ACHN (cell line): ENCODE measurements at regions not wholly inside any gene's neighbourhood (a gene's known extent, or its start where the extent isn't known, plus 50 kb on each side); places are given as distances from the start of the nearest gene placed in this dataset.

ENCODE experiments used
- DNase-seq: peaks from one replicate; pipeline ENCODE4 v3.0.0-alpha.2; 2015
- in situ Hi-C: cut with HindIII; loops from 2 replicates; pipeline ENCODE4 v1.10.0; 2017; ENCODE audit warnings: low sequenced_read_pairs, low pct_ligation_motif_present, low pct_unique_long_range_greater_than_20kb

DNA sequence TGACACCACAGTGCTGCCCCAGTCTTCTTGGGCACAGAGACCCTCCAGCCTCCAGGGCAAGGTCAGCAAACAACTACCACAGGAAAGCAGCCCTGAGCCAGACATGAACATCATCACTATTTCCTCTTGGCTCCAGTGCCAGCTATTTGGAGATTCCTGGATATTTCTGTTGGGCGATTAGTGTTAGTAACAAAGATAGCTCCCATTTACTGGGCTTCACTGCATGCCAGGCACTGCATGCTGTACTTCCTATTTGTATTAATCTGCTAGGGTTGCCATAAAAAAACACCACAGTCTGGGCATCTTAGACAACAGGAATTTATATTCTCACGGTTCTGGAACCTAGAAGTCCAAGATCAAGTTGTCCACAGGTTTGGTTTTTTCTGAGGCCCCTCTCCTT is 255.1 kb upstream of the STT3B start:
- no peak for DNase-seq
- in situ Hi-C loops: no loop called here

DNA sequence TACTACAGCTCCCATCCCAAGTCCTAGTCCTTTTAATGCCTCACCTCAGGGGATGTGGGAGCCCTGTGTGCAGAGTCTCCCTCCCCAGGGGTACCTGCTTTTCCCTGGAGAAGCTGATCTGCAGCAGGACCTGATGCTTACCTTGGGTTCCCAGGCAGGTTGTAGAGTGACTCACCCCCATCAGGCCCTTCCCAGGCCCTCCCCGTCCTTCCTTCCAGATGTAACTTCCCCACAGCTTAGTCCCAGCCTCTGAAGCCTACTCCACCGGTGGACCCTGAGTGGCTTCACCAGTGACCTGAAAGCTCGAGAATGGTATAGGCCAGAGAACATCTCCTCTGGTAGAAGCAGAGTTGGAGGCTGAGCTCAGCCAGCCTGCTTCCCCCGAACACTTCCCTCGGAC is 254.2 kb upstream of the STT3B start:
- DNase-seq: no peak
- in situ Hi-C loops: no loop called here

DNA sequence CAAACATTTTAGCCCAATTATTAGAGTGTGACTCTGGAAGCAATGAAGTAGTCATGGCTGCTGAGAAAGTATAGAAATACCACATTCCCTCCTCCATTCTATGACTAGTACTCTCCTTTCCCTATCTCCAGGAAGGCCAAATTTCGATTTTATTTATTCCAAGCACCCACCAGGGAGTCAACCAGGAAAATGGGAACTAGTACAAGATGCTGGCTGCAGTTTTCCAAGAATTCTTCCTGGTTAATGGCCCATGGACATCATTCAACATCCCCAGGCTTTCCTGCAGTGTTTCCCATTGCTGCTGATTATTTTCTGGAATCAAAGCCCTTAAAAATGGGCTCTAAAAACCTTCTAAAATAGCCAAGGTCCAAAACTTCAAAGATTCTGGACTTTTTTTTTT is 247.9 kb upstream of the STT3B start:
- DNase-seq: no peak

DNA sequence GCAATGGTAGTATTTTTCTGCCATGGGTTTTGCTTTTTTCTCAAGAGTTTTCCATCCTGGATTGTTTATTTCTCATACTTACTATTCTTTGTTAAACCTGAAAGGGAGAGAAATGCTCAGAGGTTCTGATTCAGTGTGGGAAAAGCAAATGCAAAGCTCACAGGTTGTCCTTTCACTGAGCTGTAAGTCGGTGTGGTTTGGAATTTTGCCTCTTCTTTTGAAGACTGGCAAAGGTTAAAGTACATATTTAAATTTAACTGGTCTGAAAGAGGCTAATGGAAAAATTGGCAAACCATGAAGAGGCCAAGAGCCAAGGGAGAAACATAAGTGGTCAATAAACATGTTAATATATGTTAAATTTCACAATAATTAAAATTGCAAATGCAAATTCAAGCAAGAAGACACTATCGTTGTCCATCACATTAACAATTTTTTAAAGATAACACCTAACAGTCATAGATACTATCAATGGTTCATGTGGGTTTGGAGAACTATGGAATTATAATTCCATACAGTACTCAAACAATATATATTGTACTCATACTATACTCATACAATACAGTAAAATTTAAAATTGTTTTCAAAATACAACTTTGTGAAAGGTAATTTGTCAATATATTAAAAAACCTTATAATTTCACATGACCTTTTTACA is 246.8 kb upstream of the STT3B start:
- DNase-seq: no peak
- in situ Hi-C loops: no loop called here

More for the DNA sequence above, 247.9 kb upstream of the STT3B start:
- in situ Hi-C loops: no loop called here

DNA sequence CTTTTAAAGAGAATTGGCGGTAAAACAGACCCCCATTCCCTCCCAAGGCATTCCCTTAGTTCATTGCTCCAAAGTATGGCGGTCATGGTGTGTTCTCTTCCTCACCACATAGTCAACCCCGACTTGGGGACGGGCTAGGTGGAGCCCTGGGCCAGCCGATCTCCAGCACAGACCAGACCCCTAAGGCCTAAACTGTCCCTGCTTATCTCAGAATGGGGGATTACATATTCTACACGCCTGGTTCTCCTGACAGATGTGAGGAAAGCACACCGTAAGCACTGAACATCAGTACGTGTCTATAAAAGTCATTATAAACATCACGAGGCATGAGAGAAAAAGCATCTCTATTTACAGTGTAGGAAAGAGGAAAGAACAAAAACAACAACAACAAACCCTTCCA is 244.5 kb upstream of the STT3B start:
- no peak for DNase-seq
- in situ Hi-C loops: no loop called here

DNA sequence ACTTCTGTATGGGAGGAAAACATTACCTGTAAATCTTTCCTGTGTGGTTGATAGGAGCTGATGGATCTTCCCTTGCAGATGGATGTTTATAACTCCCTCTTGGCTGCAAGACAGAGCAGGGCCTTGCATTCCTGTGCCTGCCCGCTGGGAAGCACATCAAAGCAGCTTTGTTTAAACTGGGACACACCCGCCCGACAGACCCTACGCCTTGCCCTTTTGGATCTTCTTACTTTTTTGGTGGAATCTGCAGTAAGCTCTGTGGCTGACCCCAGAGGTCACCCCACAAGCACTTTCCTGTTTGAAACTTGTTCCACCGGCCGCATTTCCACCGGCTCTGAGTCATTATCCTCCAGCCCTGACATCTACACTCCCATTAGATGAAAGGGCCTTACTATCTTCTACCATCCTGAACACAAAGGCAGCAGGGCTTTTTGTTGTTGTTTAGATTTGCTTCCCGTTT is 244.1 kb upstream of the STT3B start:
- in situ Hi-C loops: no loop called here
- no peak for DNase-seq

DNA sequence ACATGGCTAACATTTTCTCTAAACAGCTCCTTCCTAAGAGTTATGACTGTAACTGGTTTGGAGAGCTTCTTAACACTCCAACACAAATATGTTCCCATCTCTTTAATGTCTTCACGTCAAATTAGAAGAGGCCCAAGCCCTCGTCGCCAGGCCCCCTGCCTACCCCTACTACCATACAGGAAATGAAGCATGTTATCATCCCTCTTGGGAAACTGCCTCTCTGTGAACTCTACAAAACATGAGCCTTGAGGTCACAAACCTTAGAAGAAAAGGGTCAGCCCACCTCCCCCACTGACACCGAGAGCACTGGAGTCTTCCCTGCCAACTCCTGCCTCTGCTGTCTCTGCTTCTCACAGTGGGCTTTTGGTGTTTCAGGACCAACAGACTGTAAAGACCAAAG is 243.1 kb upstream of the STT3B start:
- DNase-seq: no peak
- in situ Hi-C loops: no loop called here

DNA sequence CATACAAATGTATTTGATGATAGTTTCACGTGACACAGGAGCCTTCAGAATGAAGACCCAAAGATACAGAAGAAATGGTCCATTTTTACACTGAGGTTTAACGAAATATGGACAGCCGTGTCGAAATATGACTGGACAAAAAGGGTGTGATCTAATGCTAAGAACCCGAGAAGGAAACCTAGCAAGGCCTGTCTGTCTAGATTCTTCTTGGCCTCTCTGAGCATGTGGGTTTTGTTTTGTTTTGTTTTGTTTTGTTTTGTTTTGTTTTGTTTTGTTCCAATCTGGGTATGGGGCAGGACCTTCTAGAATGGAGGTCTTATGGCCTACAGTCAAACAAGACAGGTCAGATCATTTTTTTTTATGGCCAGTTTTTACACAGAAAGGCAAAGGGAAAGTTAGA is 242.7 kb upstream of the STT3B start:
- no peak for DNase-seq
- in situ Hi-C loops: no loop called here

DNA sequence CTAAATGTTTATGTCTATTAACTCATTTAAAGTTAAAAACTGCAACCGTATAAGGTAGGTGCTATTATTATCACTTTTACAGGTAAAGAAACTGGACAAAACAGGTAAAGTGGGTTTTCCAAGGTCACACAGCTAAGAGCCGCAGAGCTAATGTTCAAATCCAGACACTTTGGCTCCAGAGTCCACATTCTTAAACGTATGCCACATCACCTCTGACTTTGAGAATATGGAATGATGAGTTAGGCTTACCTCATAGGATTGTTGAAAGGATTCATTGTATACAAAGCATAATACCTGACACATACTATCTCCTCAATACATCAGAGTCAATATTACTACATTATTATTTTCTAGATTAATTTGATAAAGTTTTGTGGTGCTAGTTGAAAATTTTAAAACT is 240.9 kb upstream of the STT3B start:
- no peak for DNase-seq
- in situ Hi-C loops: no loop called here

DNA sequence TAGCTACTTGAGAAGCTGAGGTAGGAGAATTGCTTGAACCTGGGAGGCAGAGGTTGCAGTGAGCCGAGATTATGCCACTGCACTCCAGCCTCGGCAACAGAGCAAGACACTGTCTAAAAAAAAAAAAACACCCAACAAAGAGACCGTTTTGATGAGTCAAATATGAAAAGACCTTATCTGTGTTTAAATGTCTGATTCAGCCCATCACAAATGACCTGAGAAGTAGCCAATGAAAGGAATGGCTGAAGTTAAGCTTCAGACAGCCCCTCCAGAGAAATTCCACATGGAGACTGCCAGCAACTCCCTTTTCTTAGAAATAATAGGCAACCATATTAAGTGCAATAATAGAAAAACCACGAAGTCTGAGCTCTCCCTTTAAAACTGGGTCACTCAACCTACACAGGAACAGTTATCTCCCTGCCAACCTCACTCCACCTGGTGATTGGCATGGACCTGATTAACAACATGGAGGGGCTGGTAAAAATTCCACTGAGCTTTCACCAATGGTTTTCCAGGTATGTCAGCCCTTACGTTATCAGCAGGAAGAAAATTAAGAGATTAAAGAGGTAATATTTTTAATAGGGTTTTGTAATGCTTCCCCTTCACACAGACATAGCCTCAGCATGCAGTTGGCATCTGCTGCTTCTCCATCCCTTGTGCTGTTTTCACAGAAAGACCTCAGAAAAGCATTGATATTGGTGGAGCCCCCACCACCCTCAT is 238.1 kb upstream of the STT3B start:
- in situ Hi-C loops: no loop called here
- DNase-seq: no peak

DNA sequence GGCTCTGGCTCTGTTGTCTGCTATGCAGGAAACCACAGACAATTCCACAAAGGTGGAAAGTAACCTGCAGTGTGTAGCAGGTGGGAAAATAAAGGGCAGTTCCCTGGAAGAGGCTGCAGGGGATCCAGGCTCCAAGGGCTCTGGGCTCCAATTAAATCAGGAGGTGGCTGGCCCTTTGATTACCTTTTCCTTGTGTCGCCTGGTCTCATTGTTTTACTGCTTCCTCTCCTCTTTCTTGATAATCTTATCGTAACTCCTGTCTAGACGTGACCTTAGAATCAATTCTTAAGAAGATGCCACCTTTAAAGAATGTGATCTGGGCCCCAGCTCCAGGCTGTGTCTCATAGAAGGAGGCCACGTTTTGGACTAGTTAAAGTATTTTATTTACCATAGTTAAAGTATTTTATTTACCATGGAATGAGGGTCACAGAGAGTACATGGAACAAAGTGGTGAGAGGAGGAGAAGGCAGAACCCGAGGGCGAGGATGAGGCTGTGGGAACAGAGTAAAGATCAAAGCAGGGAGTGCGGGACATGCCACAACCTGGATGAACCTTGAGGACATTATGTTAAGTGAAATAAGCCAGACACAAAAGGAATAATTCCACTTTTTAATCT is 237.5 kb upstream of the STT3B start:
- no peak for DNase-seq
- in situ Hi-C loops: no loop called here

DNA sequence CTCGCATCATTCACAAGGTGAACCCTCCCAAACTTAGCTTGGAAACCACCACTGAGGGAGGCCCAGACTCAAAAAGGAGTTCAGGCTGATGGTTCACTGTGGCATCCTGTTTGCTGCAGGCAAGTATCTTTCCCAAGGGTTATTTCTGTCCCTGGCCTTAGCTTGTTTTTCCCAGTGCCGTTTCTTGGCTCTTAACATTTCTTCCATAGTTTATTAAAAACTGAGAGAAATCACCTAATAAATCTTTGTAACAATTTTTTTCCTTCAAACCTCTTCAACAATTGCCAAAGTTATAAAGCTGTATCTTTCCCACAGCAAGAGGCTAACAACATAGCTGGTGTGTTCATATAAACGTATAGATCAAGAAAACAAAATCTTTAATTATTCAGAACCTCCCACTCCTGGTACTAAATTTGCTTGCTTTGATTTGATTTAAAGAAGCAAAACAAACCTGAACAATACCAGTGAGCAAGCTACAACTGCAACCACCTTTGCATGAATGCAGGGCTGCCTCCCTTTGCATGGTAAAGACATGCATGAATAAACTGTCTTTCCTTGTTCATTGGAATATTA is 234.9 kb upstream of the STT3B start:
- in situ Hi-C loops: no loop called here
- no peak for DNase-seq

DNA sequence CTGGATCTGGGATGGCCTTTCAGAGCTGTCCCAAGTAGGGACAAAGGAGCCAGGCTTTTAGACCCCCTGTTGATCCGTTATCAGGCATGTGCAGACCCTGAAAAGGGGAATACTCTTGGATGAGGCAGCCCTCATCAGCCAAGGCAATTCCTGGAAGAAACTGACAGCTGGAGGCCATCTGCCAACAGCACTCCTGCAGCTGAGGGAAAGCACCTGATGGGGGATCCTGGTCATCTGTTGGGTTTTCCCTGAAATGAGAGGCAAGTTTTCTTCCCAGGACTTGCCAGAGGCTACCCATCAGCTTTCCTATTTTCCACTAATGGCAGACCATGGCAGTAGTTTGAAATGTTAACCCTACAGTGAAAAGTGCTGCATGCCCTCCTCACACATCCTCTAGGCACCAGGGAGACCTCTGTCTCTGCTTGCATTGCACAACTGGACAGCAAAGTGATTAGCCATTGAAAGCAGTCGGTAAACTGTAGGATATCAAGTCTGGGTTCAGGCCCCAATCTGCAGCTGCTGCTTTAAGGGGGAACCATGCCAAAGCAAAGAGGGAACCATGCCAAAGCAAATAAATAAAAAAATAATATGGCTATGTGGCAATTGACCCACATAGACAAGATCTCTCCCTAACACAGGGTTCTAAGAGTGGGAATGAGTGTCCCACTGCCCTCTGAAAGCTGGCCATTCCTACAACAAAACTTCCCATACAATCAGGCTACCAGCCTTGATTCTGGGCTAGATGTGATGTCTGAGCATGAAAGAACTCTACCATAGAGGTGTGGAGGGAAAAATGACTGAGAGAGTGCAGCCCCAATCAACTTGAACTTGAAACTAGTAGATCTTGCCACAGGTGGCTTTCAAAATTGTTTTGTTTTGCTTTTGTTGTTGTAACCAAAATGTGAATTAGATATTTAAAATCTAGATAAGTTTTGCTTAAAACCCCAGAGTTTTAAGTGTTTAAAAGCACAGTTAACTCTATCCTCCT is 232.0 kb upstream of the STT3B start:
- in situ Hi-C loops: no loop called here
- DNase-seq: no peak

DNA sequence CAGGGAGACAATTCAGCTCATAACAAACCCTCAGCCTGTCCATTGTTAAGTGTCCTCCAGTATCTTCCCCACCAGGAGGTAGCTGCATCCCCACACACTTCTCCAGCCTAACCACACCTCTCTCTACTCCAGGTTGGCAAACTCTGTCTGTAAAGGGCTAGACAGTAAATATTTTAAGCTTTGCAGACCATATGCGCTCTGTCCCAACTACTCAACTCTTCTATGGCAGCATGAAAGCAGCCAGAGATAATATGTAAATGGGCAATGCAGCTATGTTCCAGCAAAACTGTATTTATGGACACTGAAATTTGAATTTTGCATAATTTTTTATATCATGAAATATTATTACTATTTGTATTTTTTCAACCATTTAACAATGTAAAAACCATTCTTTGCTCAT is 230.4 kb upstream of the STT3B start:
- in situ Hi-C loops: no loop called here
- DNase-seq: no peak

DNA sequence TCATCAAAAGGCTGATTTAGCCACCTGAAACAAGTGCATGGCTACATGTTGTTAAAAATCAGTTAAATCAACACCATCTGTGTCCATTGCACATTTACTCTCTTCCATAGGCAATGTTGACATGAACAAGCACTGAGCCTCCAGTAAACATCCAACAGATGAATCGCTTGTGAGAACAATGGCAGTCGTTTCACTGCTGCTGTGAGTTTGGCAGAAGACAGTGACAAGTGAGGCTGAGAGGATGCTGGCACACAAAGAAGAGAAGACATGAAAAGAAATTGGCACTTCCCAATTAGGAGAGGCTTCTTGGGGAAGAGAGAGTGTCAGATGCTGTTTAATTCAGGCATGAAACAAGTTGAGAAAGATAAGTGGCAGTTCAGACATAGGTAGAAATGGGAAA is 227.4 kb upstream of the STT3B start:
- in situ Hi-C loops: no loop called here
- DNase-seq: no peak

DNA sequence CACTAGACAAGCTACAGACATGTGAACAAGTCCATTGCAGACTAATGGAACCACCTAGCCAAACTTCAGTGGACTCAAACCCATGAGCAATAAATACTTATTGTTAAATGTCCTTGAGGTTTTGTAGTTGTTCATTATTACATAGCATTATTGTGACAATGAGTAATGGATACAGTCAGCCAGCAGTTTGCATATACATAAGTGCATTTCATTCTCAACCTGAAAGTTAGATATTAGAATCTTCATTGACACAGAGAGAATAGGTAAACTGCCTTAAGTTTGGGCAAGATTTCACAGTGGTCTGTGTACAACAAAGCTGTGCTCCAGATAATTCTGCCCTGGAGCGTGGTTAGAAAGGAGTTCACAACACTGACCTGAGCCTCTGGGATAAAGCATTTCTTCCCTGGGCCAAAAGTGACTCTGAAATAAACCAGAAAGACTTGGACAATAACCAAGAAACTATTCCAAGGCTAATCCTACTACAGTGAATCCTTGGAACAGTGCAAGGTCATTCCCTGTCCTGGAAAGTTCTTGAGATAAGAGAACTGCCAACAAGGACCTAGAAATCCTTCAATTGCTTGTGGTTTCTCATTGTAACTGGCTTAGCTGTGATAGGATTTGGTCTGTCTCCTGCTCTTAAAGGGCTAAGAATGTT is 225.5 kb upstream of the STT3B start:
- in situ Hi-C loops: no loop called here
- no peak for DNase-seq

DNA sequence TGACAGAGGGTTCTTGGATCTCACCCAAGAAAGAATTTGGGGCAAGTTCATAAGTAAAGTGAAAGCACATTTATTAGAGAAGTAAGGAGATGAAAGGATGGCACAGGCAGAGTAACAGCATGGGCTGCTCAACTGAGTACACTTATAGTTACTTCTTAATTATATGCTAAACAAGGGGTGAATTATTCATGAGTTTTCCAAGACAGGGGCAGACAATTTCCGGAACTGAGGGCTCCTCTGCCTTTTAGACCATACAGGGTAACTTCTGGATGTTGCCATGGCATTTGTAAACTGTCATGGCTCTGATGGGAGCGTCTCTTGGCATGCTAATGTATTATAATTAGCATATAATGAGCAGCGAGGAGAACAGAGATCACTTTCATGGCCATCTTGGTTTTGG is 221.2 kb upstream of the STT3B start:
- in situ Hi-C loops: no loop called here
- DNase-seq: no peak

DNA sequence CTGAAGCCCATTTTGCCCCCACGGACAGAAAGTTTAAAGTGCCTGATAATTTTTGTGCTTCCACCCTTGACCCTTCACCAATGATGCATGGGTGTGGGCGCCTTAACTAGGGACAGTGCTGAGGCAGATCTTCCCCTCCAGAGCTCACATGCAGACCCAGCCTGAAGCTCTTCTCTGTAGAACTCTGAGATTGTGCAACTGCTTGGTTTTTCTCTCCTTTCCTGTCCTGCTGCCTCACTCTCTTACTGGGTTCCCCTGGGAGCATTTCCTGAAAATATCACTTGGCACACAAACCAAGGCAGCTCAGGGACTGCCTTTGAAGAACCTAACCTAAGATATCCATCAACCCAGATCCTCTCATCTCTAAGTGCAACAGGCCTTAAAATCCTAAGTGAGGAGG is 220.3 kb upstream of the STT3B start:
- in situ Hi-C loops: no loop called here
- DNase-seq: no peak
